HL-60 (cell line): ENCODE measurements at regions not wholly inside any gene's neighbourhood (a gene's known extent, or its start where the extent isn't known, plus 50 kb on each side); places are given as distances from the start of the nearest gene placed in this dataset.

Experiments used
- DNase-seq, 2 experiments: peaks; one replicate each; pipeline ENCODE4 v3.0.0-alpha.2; 2010 to 2020; ENCODE audit warnings: low read depth in 1 of 2, low spot score in 1 of 2
- H3K27ac ChIP-seq: fragments of 250-450 bp; sonication (Bioruptor Pico); replicated peaks from 2 replicates; pipeline ENCODE4 v1.5.1; 2020; ENCODE audit warnings: mild to moderate bottlenecking, moderate library complexity
- H3K27me3 ChIP-seq: fragments of 250-450 bp; sonication (Bioruptor Pico); 2 replicates; pipeline ENCODE4 v1.5.1; 2021; ENCODE audit warnings: mild to moderate bottlenecking, moderate library complexity; ENCODE audit not compliant: insufficient read depth, poor library complexity, severe bottlenecking
- H3K4me3 ChIP-seq: replicated peaks from 2 replicates; pipeline ENCODE4 v1.5.1; 2011; ENCODE audit warnings: mild to moderate bottlenecking, control low read depth, low read length; ENCODE audit not compliant: insufficient read depth
- CTCF ChIP-seq: IDR thresholded peaks from one replicate; pipeline ENCODE4 v1.5.1; 2011; ENCODE audit warnings: low read length, control low read depth, inconsistent platforms; ENCODE audit not compliant: insufficient read depth
- GABPA ChIP-seq: IDR thresholded peaks from 2 replicates; pipeline ENCODE4 v1.6.1; 2012; ENCODE audit warnings: low read depth
- POLR2AphosphoS5 ChIP-seq: IDR thresholded peaks from 2 replicates; pipeline ENCODE4 v1.6.1; 2012; ENCODE audit warnings: low read depth
- REST ChIP-seq: IDR thresholded peaks from 2 replicates; pipeline ENCODE4 v1.6.1; 2012; ENCODE audit warnings: low read depth; ENCODE audit not compliant: insufficient replicate concordance
- SPI1 ChIP-seq: IDR thresholded peaks from 2 replicates; pipeline ENCODE4 v1.6.1; 2012; ENCODE audit warnings: low read depth, mild to moderate bottlenecking, borderline replicate concordance

GRCh38 chr13:106691341-106691740, 123.4 kb upstream of the ARGLU1 start:
- no peak overlapping the region for H3K27ac ChIP-seq
- no peak for DNase-seq
- peaks cover 2% of the 10 kb centered on the region for H3K27me3 ChIP-seq
- TF ChIP-seq CTCF = no peak
- no peak for TF ChIP-seq POLR2AphosphoS5
- no peak for TF ChIP-seq REST
- TF ChIP-seq SPI1 = no peak
- TF ChIP-seq GABPA = no peak
- H3K4me3 ChIP-seq = no peak overlapping the region

GRCh38 chr13:106690779-106691178, 122.8 kb upstream of the ARGLU1 start:
- H3K27me3 ChIP-seq = peaks cover 2% of the 10 kb centered on the region
- DNase-seq = no peak

GRCh38 chr13:106689906-106690305, 122.0 kb upstream of the ARGLU1 start:
- no peak overlapping the region for H3K27ac ChIP-seq
- H3K27me3 ChIP-seq = peaks cover 6% of the 10 kb centered on the region
- no peak overlapping the region for H3K4me3 ChIP-seq
- TF ChIP-seq REST (no peak), POLR2AphosphoS5 (no peak), GABPA (no peak), CTCF (no peak), SPI1 (no peak)
- no peak for DNase-seq

More at GRCh38 chr13:106690779-106691178, 122.8 kb upstream of the ARGLU1 start:
- Histone ChIP-seq H3K27ac (no peak overlapping the region), H3K4me3 (no peak overlapping the region)
- no peak for TF ChIP-seq CTCF
- no peak for TF ChIP-seq SPI1
- no peak for TF ChIP-seq REST
- TF ChIP-seq GABPA = no peak
- no peak for TF ChIP-seq POLR2AphosphoS5
